Neural cell (in vitro differentiated cells): ENCODE measurements at regions not wholly inside any gene's neighbourhood (a gene's known extent, or its start where the extent isn't known, plus 50 kb on each side); places are given as distances from the start of the nearest gene placed in this dataset.

Source experiments
- H2AFZ ChIP-seq: fragments of 200-600, 300-800 bp; sonication (generic), shearing (Covaris generic); 2 replicates; pipeline ENCODE4 v1.6.0; 2014; ENCODE audit warnings: low read depth, mild to moderate bottlenecking, antibody characterized with exemption, low read length, moderate library complexity
- H3F3A ChIP-seq: fragments of 200-600 bp; shearing (Covaris generic); 2 replicates; pipeline ENCODE4 v1.6.1; 2016; ENCODE audit warnings: mild to moderate bottlenecking, moderate library complexity, mixed read lengths, antibody characterized with exemption, low read length; ENCODE audit not compliant: insufficient read depth, poor library complexity, severe bottlenecking
- H3K27ac ChIP-seq: fragments of 200-600, 300-800 bp; sonication (generic), shearing (Covaris generic); 2 replicates; pipeline ENCODE4 v1.5.1; 2014; ENCODE audit warnings: mild to moderate bottlenecking, low read length, moderate library complexity
- H3K27me3 ChIP-seq: fragments of 300-800, 200-600 bp; sonication (generic), shearing (Covaris generic); 2 replicates; pipeline ENCODE4 v1.6.0; 2014; ENCODE audit warnings: mild to moderate bottlenecking, low read depth, low read length, moderate library complexity; ENCODE audit not compliant: insufficient read depth
- H3K36me3 ChIP-seq: fragments of 300-800, 200-600 bp; sonication (generic), shearing (Covaris generic); 2 replicates; pipeline ENCODE4 v1.5.1; 2014; ENCODE audit warnings: mild to moderate bottlenecking, antibody characterized with exemption, low read length, moderate library complexity; ENCODE audit not compliant: insufficient read depth
- H3K4me2 ChIP-seq: fragments of 300-800, 200-600 bp; sonication (generic), shearing (Covaris generic); 2 replicates; pipeline ENCODE4 v1.6.0; 2014; ENCODE audit warnings: mild to moderate bottlenecking, low read length
- H3K4me3 ChIP-seq: fragments of 300-800, 200-600 bp; sonication (generic), shearing (Covaris generic); 2 replicates; pipeline ENCODE4 v1.5.1; 2014; ENCODE audit warnings: mild to moderate bottlenecking, low read length, moderate library complexity
- H3K79me2 ChIP-seq: fragments of 200-600 bp; shearing (Covaris generic); replicated peaks from 2 replicates; pipeline ENCODE4 v1.6.0; 2014; ENCODE audit warnings: mild to moderate bottlenecking, low read length, moderate library complexity; ENCODE audit not compliant: insufficient read depth
- H3K9ac ChIP-seq: fragments of 300-800, 200-600 bp; sonication (generic), shearing (Covaris generic); 2 replicates; pipeline ENCODE4 v1.6.1; 2016; ENCODE audit warnings: mild to moderate bottlenecking, low read length, mixed read lengths
- H3K9me2 ChIP-seq: fragments of 200-600 bp; shearing (Covaris generic); 2 replicates; pipeline ENCODE4 v1.6.1; 2016; ENCODE audit warnings: mild to moderate bottlenecking, low read length, mixed read lengths; ENCODE audit not compliant: insufficient read depth
- H3K9me3 ChIP-seq: fragments of 200-600, 300-800 bp; sonication (generic), shearing (Covaris generic); 2 replicates; pipeline ENCODE4 v1.6.1; 2016; ENCODE audit warnings: mild to moderate bottlenecking, mixed run types, low read length, moderate library complexity, mixed read lengths
- H4K20me1 ChIP-seq: fragments of 200-600 bp; shearing (Covaris generic); 2 replicates; pipeline ENCODE4 v1.6.1; 2016; ENCODE audit warnings: mild to moderate bottlenecking, mixed run types; ENCODE audit not compliant: insufficient read depth
- EP300 ChIP-seq: fragments of 450-650 bp; conservative IDR thresholded peaks from 2 replicates; pipeline ENCODE4 v1.6.1; 2014; ENCODE audit warnings: antibody characterized with exemption, mild to moderate bottlenecking, moderate library complexity; ENCODE audit not compliant: poor library complexity, severe bottlenecking
- EZH2 ChIP-seq: fragments of 200-600, 300-800 bp; shearing (Covaris generic), sonication (generic); IDR thresholded peaks from 2 replicates; pipeline ENCODE4 v1.6.1; 2014; ENCODE audit warnings: antibody characterized with exemption, low read length, borderline replicate concordance, mild to moderate bottlenecking; ENCODE audit not compliant: insufficient read depth, poor library complexity, severe bottlenecking
- MXI1 ChIP-seq: fragments of 450-650 bp; conservative IDR thresholded peaks from 2 replicates; pipeline ENCODE4 v1.6.1; 2014; ENCODE audit warnings: antibody characterized with exemption, mild to moderate bottlenecking; ENCODE audit not compliant: poor library complexity, severe bottlenecking
- POLR2AphosphoS5 ChIP-seq: IDR thresholded peaks from 2 replicates; pipeline ENCODE4 v1.6.1; 2012
- RAD21 ChIP-seq: fragments of 450-650 bp; conservative IDR thresholded peaks from 2 replicates; pipeline ENCODE4 v1.6.1; 2014; ENCODE audit warnings: antibody characterized with exemption, mild to moderate bottlenecking, moderate library complexity
- SMC3 ChIP-seq: fragments of 450-650 bp; conservative IDR thresholded peaks from 2 replicates; pipeline ENCODE4 v1.6.1; 2014; ENCODE audit warnings: antibody characterized with exemption, mild to moderate bottlenecking, moderate library complexity; ENCODE audit not compliant: poor library complexity
- TAF1 ChIP-seq: IDR thresholded peaks from 2 replicates; pipeline ENCODE4 v1.6.1; 2012; ENCODE audit warnings: low read depth
- TF ChIP-seq, protein P1 (sequence below): fragments of 450-650 bp; IDR thresholded peaks from 2 replicates; pipeline ENCODE4 v1.5.1; 2014; ENCODE audit warnings: antibody characterized with exemption, mild to moderate bottlenecking, moderate library complexity; ENCODE audit not compliant: poor library complexity, severe bottlenecking
- TF ChIP-seq, protein P2 (sequence below): IDR thresholded peaks from 2 replicates; pipeline ENCODE4 v1.6.1; 2012; ENCODE audit warnings: borderline replicate concordance

DNA sequence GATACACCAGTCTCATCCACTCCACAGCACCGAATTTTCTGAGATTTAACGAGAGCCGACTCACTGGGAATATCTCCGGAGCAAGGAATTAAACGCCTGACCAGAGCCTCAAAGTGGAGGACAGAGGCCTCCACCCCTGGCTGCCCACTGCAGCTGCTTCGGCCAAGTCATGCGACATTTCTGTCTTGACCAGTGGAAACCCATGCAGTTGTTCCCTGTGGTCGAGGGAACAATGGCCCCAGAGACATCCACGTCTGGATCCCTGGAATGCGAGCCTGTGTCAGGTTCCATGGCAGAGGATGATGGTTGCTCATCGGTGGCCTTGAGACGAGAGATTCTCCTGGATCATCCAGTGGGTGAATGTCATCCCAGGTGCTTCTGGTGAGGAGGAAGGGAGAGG is 65.7 kb upstream of the INSIG1 start:
- no peak overlapping the region for H3K4me3 ChIP-seq
- H3K27me3 ChIP-seq, result no peaks in the 10 kb centered on the region
- H3K9ac ChIP-seq, result no peak overlapping the region
- no peaks in the 10 kb centered on the region for H4K20me1 ChIP-seq
- H2AFZ ChIP-seq, result no peak overlapping the region
- TF ChIP-seq, protein P1, sequence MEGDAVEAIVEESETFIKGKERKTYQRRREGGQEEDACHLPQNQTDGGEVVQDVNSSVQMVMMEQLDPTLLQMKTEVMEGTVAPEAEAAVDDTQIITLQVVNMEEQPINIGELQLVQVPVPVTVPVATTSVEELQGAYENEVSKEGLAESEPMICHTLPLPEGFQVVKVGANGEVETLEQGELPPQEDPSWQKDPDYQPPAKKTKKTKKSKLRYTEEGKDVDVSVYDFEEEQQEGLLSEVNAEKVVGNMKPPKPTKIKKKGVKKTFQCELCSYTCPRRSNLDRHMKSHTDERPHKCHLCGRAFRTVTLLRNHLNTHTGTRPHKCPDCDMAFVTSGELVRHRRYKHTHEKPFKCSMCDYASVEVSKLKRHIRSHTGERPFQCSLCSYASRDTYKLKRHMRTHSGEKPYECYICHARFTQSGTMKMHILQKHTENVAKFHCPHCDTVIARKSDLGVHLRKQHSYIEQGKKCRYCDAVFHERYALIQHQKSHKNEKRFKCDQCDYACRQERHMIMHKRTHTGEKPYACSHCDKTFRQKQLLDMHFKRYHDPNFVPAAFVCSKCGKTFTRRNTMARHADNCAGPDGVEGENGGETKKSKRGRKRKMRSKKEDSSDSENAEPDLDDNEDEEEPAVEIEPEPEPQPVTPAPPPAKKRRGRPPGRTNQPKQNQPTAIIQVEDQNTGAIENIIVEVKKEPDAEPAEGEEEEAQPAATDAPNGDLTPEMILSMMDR, result no peak
- H3K79me2 ChIP-seq, result no peaks in the 10 kb centered on the region
- no peaks in the 10 kb centered on the region for H3K36me3 ChIP-seq
- no peak overlapping the region for H3K4me2 ChIP-seq
- H3K9me3 ChIP-seq, result no peaks in the 10 kb centered on the region
- H3F3A ChIP-seq, result no peaks in the 10 kb centered on the region
- no peaks in the 10 kb centered on the region for H3K9me2 ChIP-seq
- no peak overlapping the region for H3K27ac ChIP-seq

DNA sequence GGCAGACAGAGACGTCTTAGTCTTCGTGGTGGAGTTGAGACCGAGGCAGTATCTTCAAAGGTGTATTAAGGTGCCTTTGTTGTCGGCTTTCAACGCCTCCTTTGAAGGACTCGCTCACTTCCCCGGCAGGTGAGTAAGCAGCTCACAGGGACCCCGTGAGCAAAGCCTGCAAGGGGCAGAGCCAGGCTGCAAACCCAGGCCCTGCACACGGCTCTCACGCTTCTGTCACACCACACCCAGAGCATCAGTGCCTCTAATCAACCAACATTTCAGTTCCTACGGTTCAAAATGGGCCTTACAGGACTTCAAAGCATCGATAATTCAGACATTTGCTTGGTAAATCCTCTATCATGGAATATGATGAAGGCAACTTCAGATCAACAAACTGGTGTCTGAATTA is 64.8 kb upstream of the INSIG1 start:
- H3K36me3 ChIP-seq, result no peaks in the 10 kb centered on the region
- no peak overlapping the region for H3K27ac ChIP-seq
- no peak overlapping the region for H2AFZ ChIP-seq
- H4K20me1 ChIP-seq, result no peaks in the 10 kb centered on the region
- no peaks in the 10 kb centered on the region for H3K27me3 ChIP-seq
- no peaks in the 10 kb centered on the region for H3K9me3 ChIP-seq
- H3F3A ChIP-seq, result no peaks in the 10 kb centered on the region
- TF ChIP-seq MXI1, result no peak
- TF ChIP-seq RAD21, result no peak
- no peak for TF ChIP-seq TAF1
- no peak for TF ChIP-seq POLR2AphosphoS5
- no peak for TF ChIP-seq SMC3
- TF ChIP-seq, protein P2, sequence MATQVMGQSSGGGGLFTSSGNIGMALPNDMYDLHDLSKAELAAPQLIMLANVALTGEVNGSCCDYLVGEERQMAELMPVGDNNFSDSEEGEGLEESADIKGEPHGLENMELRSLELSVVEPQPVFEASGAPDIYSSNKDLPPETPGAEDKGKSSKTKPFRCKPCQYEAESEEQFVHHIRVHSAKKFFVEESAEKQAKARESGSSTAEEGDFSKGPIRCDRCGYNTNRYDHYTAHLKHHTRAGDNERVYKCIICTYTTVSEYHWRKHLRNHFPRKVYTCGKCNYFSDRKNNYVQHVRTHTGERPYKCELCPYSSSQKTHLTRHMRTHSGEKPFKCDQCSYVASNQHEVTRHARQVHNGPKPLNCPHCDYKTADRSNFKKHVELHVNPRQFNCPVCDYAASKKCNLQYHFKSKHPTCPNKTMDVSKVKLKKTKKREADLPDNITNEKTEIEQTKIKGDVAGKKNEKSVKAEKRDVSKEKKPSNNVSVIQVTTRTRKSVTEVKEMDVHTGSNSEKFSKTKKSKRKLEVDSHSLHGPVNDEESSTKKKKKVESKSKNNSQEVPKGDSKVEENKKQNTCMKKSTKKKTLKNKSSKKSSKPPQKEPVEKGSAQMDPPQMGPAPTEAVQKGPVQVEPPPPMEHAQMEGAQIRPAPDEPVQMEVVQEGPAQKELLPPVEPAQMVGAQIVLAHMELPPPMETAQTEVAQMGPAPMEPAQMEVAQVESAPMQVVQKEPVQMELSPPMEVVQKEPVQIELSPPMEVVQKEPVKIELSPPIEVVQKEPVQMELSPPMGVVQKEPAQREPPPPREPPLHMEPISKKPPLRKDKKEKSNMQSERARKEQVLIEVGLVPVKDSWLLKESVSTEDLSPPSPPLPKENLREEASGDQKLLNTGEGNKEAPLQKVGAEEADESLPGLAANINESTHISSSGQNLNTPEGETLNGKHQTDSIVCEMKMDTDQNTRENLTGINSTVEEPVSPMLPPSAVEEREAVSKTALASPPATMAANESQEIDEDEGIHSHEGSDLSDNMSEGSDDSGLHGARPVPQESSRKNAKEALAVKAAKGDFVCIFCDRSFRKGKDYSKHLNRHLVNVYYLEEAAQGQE, result no peak
- TF ChIP-seq, protein P1, result no peak
- no peak for TF ChIP-seq EZH2
- no peak for TF ChIP-seq EP300
- H3K4me3 ChIP-seq, result no peak overlapping the region
- no peak overlapping the region for H3K9ac ChIP-seq
- no peak overlapping the region for H3K4me2 ChIP-seq
- no peaks in the 10 kb centered on the region for H3K79me2 ChIP-seq
- no peaks in the 10 kb centered on the region for H3K9me2 ChIP-seq
